IPS DF 6.9 (cell line): ENCODE measurements at regions not wholly inside any gene's neighbourhood (a gene's known extent, or its start where the extent isn't known, plus 50 kb on each side); places are given as distances from the start of the nearest gene placed in this dataset.
"Not testable (repeated sequence)": the region's sequence is repeated elsewhere in the genome, so short reads cannot be mapped to it uniquely, and the experiment has no call there.

ENCODE experiments used
- DNase-seq: peaks from one replicate; pipeline ENCODE4 v3.0.0-alpha.2; 2013; ENCODE audit warnings: low read depth, low spot score
- H3K27ac ChIP-seq: one replicate; pipeline ENCODE4 v1.5.1; 2013; ENCODE audit warnings: low read length, control low read depth
- H3K27me3 ChIP-seq: 2 replicates; pipeline ENCODE4 v1.6.1; 2013; ENCODE audit warnings: mild to moderate bottlenecking, low read length; ENCODE audit not compliant: control insufficient read depth, insufficient read depth
- H3K36me3 ChIP-seq: 2 replicates; pipeline ENCODE4 v1.6.1; 2013; ENCODE audit warnings: low read length; ENCODE audit not compliant: control insufficient read depth, insufficient read depth
- H3K4me1 ChIP-seq: 2 replicates; pipeline ENCODE4 v1.6.1; 2013; ENCODE audit warnings: low read length; ENCODE audit not compliant: control insufficient read depth, insufficient read depth
- H3K4me3 ChIP-seq: 2 replicates; pipeline ENCODE4 v1.5.1; 2013; ENCODE audit warnings: mild to moderate bottlenecking, low read length
- H3K9me3 ChIP-seq: 2 replicates; pipeline ENCODE4 v1.6.1; 2013; ENCODE audit warnings: low read length, inconsistent platforms; ENCODE audit not compliant: control insufficient read depth, insufficient read depth
- WGBS: extraction: QIAGEN DNeasy Blood & Tissue Kit; methylation state at CpG from one replicate; pipeline ENCODE4 v1.1.7; 2013; ENCODE audit warnings: mixed read lengths, missing lambda C conversion rate; ENCODE audit not compliant: insufficient read length, insufficient coverage; 5-methylcytosine and 5-hydroxymethylcytosine counted together

- H3K9me3 ChIP-seq = peaks cover 3% of the 10 kb centered on the region
- DNase-seq = no peak
- no peaks in the 10 kb centered on the region for H3K4me1 ChIP-seq
- WGBS = no CpG with 5 or more reads among the region's 1 CpG
- no peaks in the 10 kb centered on the region for H3K36me3 ChIP-seq
- no peak overlapping the region for H3K4me3 ChIP-seq
- H3K27ac ChIP-seq = no peak overlapping the region
- H3K27me3 ChIP-seq = no peaks in the 10 kb centered on the region
Observed at GRCh38 chr14:106294324-106294723, 767.9 kb downstream of the TMEM121 start.

DNA sequence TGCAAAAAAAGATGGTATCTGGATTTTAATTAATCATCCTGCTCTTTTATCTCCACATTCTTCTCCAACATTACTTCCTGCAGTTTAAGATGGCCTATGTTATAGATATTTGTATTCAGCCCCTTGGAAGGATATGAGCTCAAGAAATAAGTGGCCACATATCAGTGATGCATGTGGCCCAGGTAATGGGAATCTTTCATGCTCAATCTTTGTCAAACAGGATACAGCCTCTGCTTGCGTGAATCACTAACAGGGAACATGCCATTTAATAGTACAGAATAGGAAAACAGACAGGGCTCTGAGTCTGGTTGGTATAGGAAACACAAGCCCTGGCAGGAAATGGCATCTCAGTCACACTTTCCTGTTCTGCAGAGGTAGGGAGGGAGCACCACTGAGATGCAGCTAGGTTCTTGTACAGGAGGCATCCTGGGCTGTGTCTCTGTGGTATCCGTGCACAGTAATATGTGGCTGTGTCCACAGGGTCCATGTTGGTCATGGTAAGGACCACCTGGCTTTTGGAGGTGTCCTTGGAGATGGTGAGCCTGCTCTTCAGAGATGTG lies 774.6 kb downstream of the TMEM121 start:
- not testable (repeated sequence) for DNase-seq, H3K4me3 ChIP-seq, H3K36me3 ChIP-seq, H3K27me3 ChIP-seq, H3K4me1 ChIP-seq, H3K27ac ChIP-seq, H3K9me3 ChIP-seq
- no CpG with 5 or more reads among the region's 2 CpGs for WGBS

DNA sequence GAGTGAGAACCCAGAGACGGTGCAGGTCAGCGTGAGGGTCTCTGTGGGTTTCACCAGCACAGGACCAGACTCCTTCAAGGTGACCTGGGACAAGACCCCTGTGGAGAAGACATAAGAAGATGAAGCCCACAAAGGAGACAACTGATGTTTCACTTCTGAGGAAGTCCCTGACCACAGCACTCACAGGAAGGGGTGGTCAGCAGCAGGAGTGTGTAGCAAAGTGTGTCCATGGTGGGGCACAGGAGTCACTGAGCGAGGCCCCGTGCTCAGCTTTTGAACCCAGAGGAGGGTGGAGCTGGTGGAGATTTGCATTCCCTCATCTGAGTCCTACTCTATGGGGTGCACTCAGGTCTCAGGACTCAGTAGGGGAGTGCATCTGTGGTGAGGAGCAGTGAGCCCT lies 775.2 kb downstream of the TMEM121 start:
- not testable (repeated sequence) for H3K36me3 ChIP-seq, DNase-seq, H3K27ac ChIP-seq, H3K4me1 ChIP-seq, H3K4me3 ChIP-seq, H3K27me3 ChIP-seq
- WGBS = no CpG with 5 or more reads among the region's 4 CpGs
- peaks cover 11% of the 10 kb centered on the region for H3K9me3 ChIP-seq

DNA sequence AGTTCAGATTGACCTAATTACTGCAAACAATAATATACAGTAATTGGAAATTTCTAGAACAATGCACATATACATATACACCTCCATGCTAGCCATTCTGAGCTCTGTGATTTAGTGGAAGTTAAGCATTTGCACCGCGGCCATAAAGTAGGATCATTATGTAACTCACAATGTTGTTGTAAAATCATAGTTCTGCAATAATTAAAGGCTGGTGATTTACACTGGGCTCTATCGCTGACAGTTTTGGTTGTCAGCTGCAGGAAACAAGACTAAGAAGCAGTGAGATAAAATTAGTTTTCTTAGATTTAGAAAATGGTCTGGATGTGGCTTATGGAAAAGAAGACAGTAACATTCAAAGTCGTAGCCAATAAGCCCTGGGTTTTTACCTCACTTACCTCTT lies 776.3 kb downstream of the TMEM121 start:
- Histone ChIP-seq H3K9me3 (peaks cover 15% of the 10 kb centered on the region), H3K4me1 (no peaks in the 10 kb centered on the region), H3K27ac (no peak overlapping the region), H3K27me3 (no peaks in the 10 kb centered on the region), H3K4me3 (no peak overlapping the region), H3K36me3 (no peaks in the 10 kb centered on the region)
- DNase-seq = no peak
- WGBS = no CpG with 5 or more reads among the region's 4 CpGs

DNA sequence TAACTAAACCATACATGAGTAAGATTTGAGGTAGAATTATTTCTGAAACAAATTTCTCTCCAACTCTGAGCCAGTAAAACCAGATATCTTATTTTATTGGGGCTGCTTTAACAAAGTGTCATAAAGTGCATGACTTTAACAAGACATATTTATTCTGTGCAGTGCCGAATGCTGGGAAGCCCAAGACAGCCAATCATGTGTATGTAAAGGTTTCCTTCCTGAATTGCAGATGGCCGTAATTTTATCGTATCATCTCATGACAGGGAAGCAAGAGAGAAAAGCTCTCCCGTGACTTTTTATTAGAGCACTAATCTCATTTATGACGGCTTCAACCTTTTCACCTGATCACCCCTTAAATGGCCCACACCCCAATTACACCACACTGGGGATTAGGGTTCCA lies 777.9 kb downstream of the TMEM121 start:
- Histone ChIP-seq H3K4me1 (no peaks in the 10 kb centered on the region), H3K36me3 (no peaks in the 10 kb centered on the region), H3K27ac (no peak overlapping the region), H3K4me3 (no peak overlapping the region), H3K9me3 (peaks cover 19% of the 10 kb centered on the region), H3K27me3 (no peaks in the 10 kb centered on the region)
- WGBS = no CpG with 5 or more reads among the region's 5 CpGs
- DNase-seq = no peak

DNA sequence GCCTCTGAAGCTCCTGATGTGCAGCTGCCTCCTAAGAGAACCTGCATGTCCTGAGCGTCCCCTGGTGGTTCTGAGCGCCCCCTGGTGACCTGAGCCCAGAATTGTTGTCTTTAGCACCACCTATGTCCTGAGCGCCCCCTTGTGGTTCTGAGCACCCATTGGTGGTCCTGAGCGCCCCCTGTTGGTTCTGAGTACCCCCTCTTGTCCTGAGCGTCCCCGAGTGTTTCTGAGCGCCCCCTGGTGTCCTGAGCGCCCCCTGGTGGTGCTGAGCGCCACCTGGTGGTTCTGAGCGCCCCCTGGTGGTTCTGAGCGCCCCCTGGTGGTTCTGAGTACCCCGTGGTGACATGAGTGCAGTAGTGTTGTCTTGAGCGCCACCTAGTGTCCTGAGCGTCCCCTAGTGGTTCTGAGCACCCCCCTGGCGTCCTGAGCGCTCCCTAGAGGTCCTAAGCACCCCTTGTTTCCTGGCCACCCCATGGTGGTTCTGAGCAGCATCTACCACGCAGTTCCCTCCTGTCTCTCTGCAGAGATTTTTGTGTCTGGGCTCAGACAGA lies 782.5 kb downstream of the TMEM121 start:
- H3K27me3 ChIP-seq = no peaks in the 10 kb centered on the region
- H3K36me3 ChIP-seq = no peaks in the 10 kb centered on the region
- no peaks in the 10 kb centered on the region for H3K4me1 ChIP-seq
- no CpG with 5 or more reads among the region's 17 CpGs for WGBS
- no peak overlapping the region for H3K4me3 ChIP-seq
- H3K27ac ChIP-seq = no peak overlapping the region
- DNase-seq = no peak
- H3K9me3 ChIP-seq = peaks cover 17% of the 10 kb centered on the region

DNA sequence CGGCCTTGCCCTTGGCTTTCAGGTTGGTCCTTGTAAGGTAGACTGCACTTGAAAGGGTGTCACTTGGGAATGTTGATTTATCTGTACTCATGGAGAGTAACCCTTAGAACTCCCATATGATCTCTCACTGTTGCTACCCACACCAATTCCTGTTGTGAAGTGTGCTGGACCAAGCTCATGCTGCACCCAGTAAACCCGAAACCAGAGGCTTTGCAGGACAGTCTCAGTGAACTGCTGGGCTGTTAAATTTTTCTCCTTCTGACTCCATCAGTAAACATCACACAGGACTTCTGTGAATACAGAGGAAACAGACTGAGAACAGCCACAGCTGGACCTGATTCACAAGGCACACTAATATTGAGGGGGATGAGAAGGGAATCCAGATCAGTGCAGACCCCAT lies 783.0 kb downstream of the TMEM121 start:
- WGBS = no CpG with 5 or more reads among the region's 2 CpGs
- H3K4me3 ChIP-seq = no peak overlapping the region
- no peak overlapping the region for H3K27ac ChIP-seq
- peaks cover 19% of the 10 kb centered on the region for H3K9me3 ChIP-seq
- DNase-seq = no peak
- no peaks in the 10 kb centered on the region for H3K36me3 ChIP-seq
- no peaks in the 10 kb centered on the region for H3K4me1 ChIP-seq
- H3K27me3 ChIP-seq = no peaks in the 10 kb centered on the region

DNA sequence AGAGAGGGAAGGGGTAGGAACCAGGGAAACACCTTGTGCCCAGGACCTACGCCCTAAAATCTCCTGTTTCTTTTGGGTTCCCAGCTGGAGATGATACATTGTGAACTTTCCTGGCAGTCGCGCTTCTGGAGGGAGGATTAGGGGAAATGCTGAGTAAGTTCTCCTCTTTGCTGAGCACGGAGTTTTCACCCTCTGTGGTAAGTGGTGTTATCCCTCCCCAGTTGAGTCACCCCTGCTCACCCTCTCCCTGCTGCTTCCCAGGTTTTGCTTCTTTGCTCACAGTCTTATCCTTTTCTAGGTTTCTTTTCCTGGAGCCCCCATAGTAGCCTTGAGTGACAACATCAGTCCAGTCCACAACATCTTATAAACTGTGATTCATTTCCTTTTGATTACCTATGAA lies 789.1 kb downstream of the TMEM121 start:
- peaks cover 18% of the 10 kb centered on the region for H3K9me3 ChIP-seq
- DNase-seq = no peak
- no peaks in the 10 kb centered on the region for H3K27me3 ChIP-seq
- no peak overlapping the region for H3K4me3 ChIP-seq
- H3K36me3 ChIP-seq = no peaks in the 10 kb centered on the region
- no CpG with 5 or more reads among the region's 4 CpGs for WGBS
- no peaks in the 10 kb centered on the region for H3K4me1 ChIP-seq
- H3K27ac ChIP-seq = no peak overlapping the region

DNA sequence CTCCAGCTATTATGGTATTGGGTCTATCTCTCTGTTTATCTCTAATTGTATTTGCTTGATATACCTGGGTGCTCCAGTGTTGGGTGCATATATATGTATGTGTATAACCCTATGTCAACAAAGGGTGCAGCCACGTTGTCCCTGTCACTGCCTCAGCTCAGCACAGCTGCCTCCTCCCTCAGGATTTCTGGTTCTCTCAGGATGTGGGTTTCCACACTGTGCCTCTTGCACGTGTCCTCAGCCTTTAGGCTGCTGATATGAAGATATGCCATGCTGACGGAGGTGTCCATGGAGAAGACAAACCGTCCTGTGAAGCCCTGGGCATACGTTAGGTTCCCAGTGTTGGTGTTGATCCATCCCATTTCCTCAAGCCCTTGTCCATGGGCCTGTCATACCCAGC lies 791.2 kb downstream of the TMEM121 start:
- no peaks in the 10 kb centered on the region for H3K36me3 ChIP-seq
- H3K4me3 ChIP-seq = no peak overlapping the region
- no peaks in the 10 kb centered on the region for H3K27me3 ChIP-seq
- DNase-seq = no peak
- peaks cover 23% of the 10 kb centered on the region for H3K9me3 ChIP-seq
- no CpG with 5 or more reads among the region's 5 CpGs for WGBS
- H3K4me1 ChIP-seq = no peaks in the 10 kb centered on the region
- no peak overlapping the region for H3K27ac ChIP-seq

- H3K27me3 ChIP-seq = no peaks in the 10 kb centered on the region
- peaks cover 26% of the 10 kb centered on the region for H3K9me3 ChIP-seq
- H3K36me3 ChIP-seq = no peaks in the 10 kb centered on the region
- H3K4me3 ChIP-seq = no peak overlapping the region
- WGBS = no CpG with 5 or more reads among the region's 3 CpGs
- H3K27ac ChIP-seq = no peak overlapping the region
- DNase-seq = no peak
- no peaks in the 10 kb centered on the region for H3K4me1 ChIP-seq
Observed at GRCh38 chr14:106318700-106319099, 792.3 kb downstream of the TMEM121 start.

DNA sequence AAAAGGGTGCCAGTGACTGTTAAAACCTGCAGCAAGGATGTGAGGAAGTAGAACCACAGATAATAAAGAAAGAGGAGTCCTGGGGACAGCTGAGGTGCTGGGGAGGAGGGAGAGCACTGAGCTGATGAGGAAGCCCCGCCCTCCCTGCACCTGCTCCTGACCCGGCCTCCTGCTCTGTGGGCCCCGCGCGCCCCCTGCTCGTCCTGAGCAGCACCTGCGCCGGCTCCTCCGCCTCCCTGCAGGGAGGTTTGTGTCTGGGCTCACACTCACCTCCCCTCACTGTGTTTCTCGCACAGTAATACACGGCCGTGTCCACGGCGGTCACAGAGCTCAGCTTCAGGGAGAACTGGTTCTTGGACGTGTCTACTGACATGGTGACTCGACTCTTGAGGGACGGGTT lies 797.6 kb downstream of the TMEM121 start:
- H3K4me3 ChIP-seq, DNase-seq, H3K27ac ChIP-seq, H3K36me3 ChIP-seq, H3K4me1 ChIP-seq, H3K27me3 ChIP-seq: not testable (repeated sequence)
- H3K9me3 ChIP-seq = peaks cover 13% of the 10 kb centered on the region
- WGBS = no CpG with 5 or more reads among the region's 17 CpGs
